Stomach (tissue), 4 donors: ENCODE measurements at regions not wholly inside any gene's neighbourhood (a gene's known extent, or its start where the extent isn't known, plus 50 kb on each side); places are given as distances from the start of the nearest gene placed in this dataset.

Source experiments
- EP300 ChIP-seq: sonication (generic); formaldehyde crosslinking; IDR thresholded peaks from one replicate; pipeline ENCODE4 v1.6.1; 2017; ENCODE audit warnings: antibody characterized with exemption
- POLR2A ChIP-seq, 4 donors: fragments of 450-650 bp; IDR thresholded peaks; one replicate each; pipeline ENCODE4 v1.6.1; 2016; ENCODE audit warnings: antibody characterized with exemption in 4 of 4, control low read depth in 2 of 4, mild to moderate bottlenecking in 1 of 4, moderate library complexity in 1 of 4
- POLR2AphosphoS5 ChIP-seq, 3 donors: sonication (generic); formaldehyde crosslinking; IDR thresholded peaks; one replicate each; pipeline ENCODE4 v1.6.1; 2016; ENCODE audit warnings: antibody characterized with exemption in 3 of 3
- TF ChIP-seq, protein P1 (sequence below), 7 experiments: fragments of 450-650 bp in 4 of 7; fragments of 200-600 bp in 3 of 7; sonication (generic) in 3 of 7; IDR thresholded peaks; one replicate each; pipeline ENCODE4 v1.5.1; 2016 to 2019; ENCODE audit warnings: antibody characterized with exemption in 7 of 7, control low read depth in 2 of 7, mild to moderate bottlenecking in 1 of 7

GRCh38 chr5:74126294-74126693 lies 500.3 kb downstream of the ARHGEF28 start:
- TF ChIP-seq EP300 (no peak), POLR2A (IDR thresholded peaks at IDR 0.05) (no peak), POLR2AphosphoS5 (IDR thresholded peaks at IDR 0.05) (no peak)
- TF ChIP-seq, protein P1, sequence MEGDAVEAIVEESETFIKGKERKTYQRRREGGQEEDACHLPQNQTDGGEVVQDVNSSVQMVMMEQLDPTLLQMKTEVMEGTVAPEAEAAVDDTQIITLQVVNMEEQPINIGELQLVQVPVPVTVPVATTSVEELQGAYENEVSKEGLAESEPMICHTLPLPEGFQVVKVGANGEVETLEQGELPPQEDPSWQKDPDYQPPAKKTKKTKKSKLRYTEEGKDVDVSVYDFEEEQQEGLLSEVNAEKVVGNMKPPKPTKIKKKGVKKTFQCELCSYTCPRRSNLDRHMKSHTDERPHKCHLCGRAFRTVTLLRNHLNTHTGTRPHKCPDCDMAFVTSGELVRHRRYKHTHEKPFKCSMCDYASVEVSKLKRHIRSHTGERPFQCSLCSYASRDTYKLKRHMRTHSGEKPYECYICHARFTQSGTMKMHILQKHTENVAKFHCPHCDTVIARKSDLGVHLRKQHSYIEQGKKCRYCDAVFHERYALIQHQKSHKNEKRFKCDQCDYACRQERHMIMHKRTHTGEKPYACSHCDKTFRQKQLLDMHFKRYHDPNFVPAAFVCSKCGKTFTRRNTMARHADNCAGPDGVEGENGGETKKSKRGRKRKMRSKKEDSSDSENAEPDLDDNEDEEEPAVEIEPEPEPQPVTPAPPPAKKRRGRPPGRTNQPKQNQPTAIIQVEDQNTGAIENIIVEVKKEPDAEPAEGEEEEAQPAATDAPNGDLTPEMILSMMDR (IDR thresholded peaks at IDR 0.05): no peak
